ENCODE measurements at regions not wholly inside any gene's neighbourhood (a gene's known extent, or its start where the extent isn't known, plus 50 kb on each side); places are given as distances from the start of the nearest gene placed in this dataset.
A peak's percentile ranks its signal among the peaks of the same experiment; 100 is the strongest.

- Mint-ChIP-seq H3K36me3 (ENCODE audit: low read depth) (peaks cover 3% of the 10 kb centered on the region), H3K4me1 (ENCODE audit: low read depth) (no peaks in the 10 kb centered on the region), H3K27me3 (ENCODE audit: low read depth) (no peaks in the 10 kb centered on the region), H3K4me3 (ENCODE audit: unreplicated experiment) (no peak overlapping the region), H3K27ac (ENCODE audit: unreplicated experiment) (no peak overlapping the region), H3K9me3 (ENCODE audit: low read depth) (peaks cover 33% of the 10 kb centered on the region)
- TF ChIP-seq CTCF (IDR thresholded peaks at IDR 0.05), result no peak
- no peak for DNase-seq (ENCODE audit: low spot score)
These were observed 433.6 kb downstream of the RNF144B start for GRCh38 chr6:18820725-18821124.

GRCh38 chr6:18823782-18824386 lies 436.7 kb downstream of the RNF144B start:
- Mint-ChIP-seq H3K36me3 (ENCODE audit: low read depth) (peaks cover 5% of the 10 kb centered on the region), H3K4me3 (ENCODE audit: unreplicated experiment) (no peak overlapping the region), H3K9me3 (ENCODE audit: low read depth) (peaks cover 41% of the 10 kb centered on the region), H3K27ac (ENCODE audit: unreplicated experiment) (no peak overlapping the region), H3K4me1 (ENCODE audit: low read depth) (no peaks in the 10 kb centered on the region), H3K27me3 (ENCODE audit: low read depth) (no peaks in the 10 kb centered on the region)
- DNase-seq (ENCODE audit: low spot score), result no peak
- TF ChIP-seq CTCF (IDR thresholded peaks at IDR 0.05), result peak; percentile 78

GRCh38 chr6:18829272-18829870 lies 442.2 kb downstream of the RNF144B start:
- H3K36me3 Mint-ChIP-seq (ENCODE audit: low read depth), result peaks cover 1% of the 10 kb centered on the region
- no peak for TF ChIP-seq CTCF (IDR thresholded peaks at IDR 0.05)

GRCh38 chr6:18835976-18836375 lies 448.8 kb downstream of the RNF144B start:
- Mint-ChIP-seq H3K4me3 (ENCODE audit: unreplicated experiment) (no peak overlapping the region), H3K27ac (ENCODE audit: unreplicated experiment) (no peak overlapping the region), H3K9me3 (ENCODE audit: low read depth) (peaks cover 9% of the 10 kb centered on the region), H3K4me1 (ENCODE audit: low read depth) (peaks cover 3% of the 10 kb centered on the region), H3K36me3 (ENCODE audit: low read depth) (no peaks in the 10 kb centered on the region), H3K27me3 (ENCODE audit: low read depth) (no peaks in the 10 kb centered on the region)
- TF ChIP-seq CTCF (IDR thresholded peaks at IDR 0.05), result no peak
- no peak for DNase-seq (ENCODE audit: low spot score)

More at GRCh38 chr6:18829272-18829870, 442.2 kb downstream of the RNF144B start:
- peaks cover 28% of the 10 kb centered on the region for H3K9me3 Mint-ChIP-seq (ENCODE audit: low read depth)
- H3K27me3 Mint-ChIP-seq (ENCODE audit: low read depth), result no peaks in the 10 kb centered on the region
- H3K27ac Mint-ChIP-seq (ENCODE audit: unreplicated experiment), result no peak overlapping the region
- no peaks in the 10 kb centered on the region for H3K4me1 Mint-ChIP-seq (ENCODE audit: low read depth)
- no peak overlapping the region for H3K4me3 Mint-ChIP-seq (ENCODE audit: unreplicated experiment)
- DNase-seq (ENCODE audit: low spot score), result no peak

- H3K4me3 Mint-ChIP-seq (ENCODE audit: unreplicated experiment), result no peak overlapping the region
These were observed 449.9 kb downstream of the RNF144B start for GRCh38 chr6:18837013-18837412.

More at GRCh38 chr6:18837013-18837412, 449.9 kb downstream of the RNF144B start:
- Mint-ChIP-seq H3K9me3 (ENCODE audit: low read depth) (peaks cover 1% of the 10 kb centered on the region), H3K4me1 (ENCODE audit: low read depth) (peaks cover 3% of the 10 kb centered on the region), H3K27ac (ENCODE audit: unreplicated experiment) (no peak overlapping the region), H3K36me3 (ENCODE audit: low read depth) (no peaks in the 10 kb centered on the region), H3K27me3 (ENCODE audit: low read depth) (no peaks in the 10 kb centered on the region)
- DNase-seq (ENCODE audit: low spot score), result no peak
- no peak for TF ChIP-seq CTCF (IDR thresholded peaks at IDR 0.05)
